ENCODE measurements at regions not wholly inside any gene's neighbourhood (a gene's known extent, or its start where the extent isn't known, plus 50 kb on each side); places are given as distances from the start of the nearest gene placed in this dataset.

- H3K36me3 ChIP-seq = no peaks in the 10 kb centered on the region
- no peak overlapping the region for H3K27ac ChIP-seq
- TF ChIP-seq, protein P1, sequence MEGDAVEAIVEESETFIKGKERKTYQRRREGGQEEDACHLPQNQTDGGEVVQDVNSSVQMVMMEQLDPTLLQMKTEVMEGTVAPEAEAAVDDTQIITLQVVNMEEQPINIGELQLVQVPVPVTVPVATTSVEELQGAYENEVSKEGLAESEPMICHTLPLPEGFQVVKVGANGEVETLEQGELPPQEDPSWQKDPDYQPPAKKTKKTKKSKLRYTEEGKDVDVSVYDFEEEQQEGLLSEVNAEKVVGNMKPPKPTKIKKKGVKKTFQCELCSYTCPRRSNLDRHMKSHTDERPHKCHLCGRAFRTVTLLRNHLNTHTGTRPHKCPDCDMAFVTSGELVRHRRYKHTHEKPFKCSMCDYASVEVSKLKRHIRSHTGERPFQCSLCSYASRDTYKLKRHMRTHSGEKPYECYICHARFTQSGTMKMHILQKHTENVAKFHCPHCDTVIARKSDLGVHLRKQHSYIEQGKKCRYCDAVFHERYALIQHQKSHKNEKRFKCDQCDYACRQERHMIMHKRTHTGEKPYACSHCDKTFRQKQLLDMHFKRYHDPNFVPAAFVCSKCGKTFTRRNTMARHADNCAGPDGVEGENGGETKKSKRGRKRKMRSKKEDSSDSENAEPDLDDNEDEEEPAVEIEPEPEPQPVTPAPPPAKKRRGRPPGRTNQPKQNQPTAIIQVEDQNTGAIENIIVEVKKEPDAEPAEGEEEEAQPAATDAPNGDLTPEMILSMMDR (IDR thresholded peaks at IDR 0.05) = no peak
- no peaks in the 10 kb centered on the region for H3K4me1 ChIP-seq
- H3K4me3 ChIP-seq = no peak overlapping the region
- no peaks in the 10 kb centered on the region for H3K9me3 ChIP-seq
- intact Hi-C loops (cut with DNase I) = no loop called here
- H3K27me3 ChIP-seq = no peaks in the 10 kb centered on the region
- peak; percentile 18 for DNase-seq
- no peak overlapping the region for H3K9ac ChIP-seq (ENCODE audit: low read depth in 2 of 2, low read length in 2 of 2)
These were observed 635.1 kb downstream of the PTPRC start for GRCh38 chr1:199273837-199274379.

GRCh38 chr1:199279067-199279466 is 640.2 kb downstream of the PTPRC start:
- no peak overlapping the region for H3K4me3 ChIP-seq
- DNase-seq = no peak
- no peaks in the 10 kb centered on the region for H3K27me3 ChIP-seq
- no peaks in the 10 kb centered on the region for H3K9me3 ChIP-seq
- H3K36me3 ChIP-seq = no peaks in the 10 kb centered on the region
- intact Hi-C loops (cut with DNase I) = no loop called here
- H3K4me1 ChIP-seq = no peaks in the 10 kb centered on the region
- no peak overlapping the region for H3K9ac ChIP-seq (ENCODE audit: low read depth in 2 of 2, low read length in 2 of 2)
- H3K27ac ChIP-seq = no peak overlapping the region
- TF ChIP-seq, protein P1 (IDR thresholded peaks at IDR 0.05) = no peak

GRCh38 chr1:199279872-199280645 is 641.2 kb downstream of the PTPRC start:
- no peak overlapping the region for H3K9ac ChIP-seq (ENCODE audit: low read depth in 2 of 2, low read length in 2 of 2)
- H3K4me1 ChIP-seq = no peaks in the 10 kb centered on the region
- intact Hi-C loops (cut with DNase I) = no loop called here
- no peak overlapping the region for H3K4me3 ChIP-seq
- no peak for DNase-seq
- no peaks in the 10 kb centered on the region for H3K9me3 ChIP-seq
- no peak overlapping the region for H3K27ac ChIP-seq
- H3K36me3 ChIP-seq = no peaks in the 10 kb centered on the region
- H3K27me3 ChIP-seq = no peaks in the 10 kb centered on the region
- TF ChIP-seq, protein P1 (IDR thresholded peaks at IDR 0.05) = no peak

GRCh38 chr1:199282751-199283305 is 644.0 kb downstream of the PTPRC start:
- no peaks in the 10 kb centered on the region for H3K27me3 ChIP-seq
- TF ChIP-seq, protein P1 (IDR thresholded peaks at IDR 0.05) = no peak
- H3K4me1 ChIP-seq = no peaks in the 10 kb centered on the region
- H3K27ac ChIP-seq = no peak overlapping the region
- no peaks in the 10 kb centered on the region for H3K9me3 ChIP-seq
- DNase-seq = no peak
- H3K9ac ChIP-seq (ENCODE audit: low read depth in 2 of 2, low read length in 2 of 2) = no peak overlapping the region
- intact Hi-C loops (cut with DNase I) = no loop called here
- H3K36me3 ChIP-seq = no peaks in the 10 kb centered on the region
- H3K4me3 ChIP-seq = no peak overlapping the region

DNA sequence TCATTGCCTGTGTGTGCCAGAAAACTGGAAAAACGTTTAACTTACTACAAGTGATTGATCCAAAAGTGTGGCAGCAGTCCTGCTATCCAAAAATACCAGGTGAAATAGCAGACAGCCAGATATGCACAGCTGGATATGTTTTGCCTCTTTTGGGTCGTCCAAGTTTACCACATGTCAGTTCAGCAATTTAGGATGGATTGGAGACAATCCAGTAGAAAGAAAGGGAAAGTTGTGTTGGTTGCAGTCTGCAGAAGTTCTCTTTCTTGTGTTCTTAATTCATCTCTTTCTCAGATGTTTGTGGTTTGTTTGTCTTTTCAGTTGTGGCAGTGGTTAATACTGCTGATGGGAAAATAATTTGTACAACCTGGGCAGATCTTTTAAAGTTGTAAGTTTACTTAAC is 645.0 kb downstream of the PTPRC start:
- H3K36me3 ChIP-seq = no peaks in the 10 kb centered on the region
- H3K9me3 ChIP-seq = no peaks in the 10 kb centered on the region
- H3K27me3 ChIP-seq = no peaks in the 10 kb centered on the region
- H3K4me1 ChIP-seq = no peaks in the 10 kb centered on the region
- intact Hi-C loops (cut with DNase I) = no loop called here
- H3K4me3 ChIP-seq = no peak overlapping the region
- TF ChIP-seq, protein P1 (IDR thresholded peaks at IDR 0.05) = no peak
- DNase-seq = no peak
- H3K9ac ChIP-seq (ENCODE audit: low read depth in 2 of 2, low read length in 2 of 2) = no peak overlapping the region
- no peak overlapping the region for H3K27ac ChIP-seq

All from colonic mucosa (tissue), 4 donors.